HL-60 (cell line): ENCODE measurements at regions not wholly inside any gene's neighbourhood (a gene's known extent, or its start where the extent isn't known, plus 50 kb on each side); places are given as distances from the start of the nearest gene placed in this dataset.

Source experiments
- CTCF ChIP-seq: IDR thresholded peaks from one replicate; pipeline ENCODE4 v1.5.1; 2011; ENCODE audit warnings: low read length, control low read depth, inconsistent platforms; ENCODE audit not compliant: insufficient read depth
- REST ChIP-seq: IDR thresholded peaks from 2 replicates; pipeline ENCODE4 v1.6.1; 2012; ENCODE audit warnings: low read depth; ENCODE audit not compliant: insufficient replicate concordance

- TF ChIP-seq CTCF (no peak), REST (no peak)
Observed at GRCh38 chr4:130074096-130074495, 978.1 kb downstream of the C4orf33 start.
